Keratinocyte (primary cell): ENCODE measurements at regions not wholly inside any gene's neighbourhood (a gene's known extent, or its start where the extent isn't known, plus 50 kb on each side); places are given as distances from the start of the nearest gene placed in this dataset.
A peak's percentile ranks its signal among the peaks of the same experiment; 100 is the strongest.

Source experiments
- DNase-seq: peaks from one replicate; pipeline ENCODE4 v3.0.0-alpha.2; 2011; ENCODE audit warnings: low read depth, missing footprints, low spot score
- FAIRE-seq: peaks from 2 replicates; lab custom pipeline; 2011; peaks lifted over from hg19 to GRCh38; lab: Jason Lieb, UNC
- H2AFZ ChIP-seq: 2 replicates; pipeline ENCODE4 v1.6.0; 2012; ENCODE audit warnings: low read length, control low read depth, inconsistent platforms; ENCODE audit not compliant: control insufficient read depth
- H3K27ac ChIP-seq: 2 replicates; pipeline ENCODE4 v1.5.1; 2011; ENCODE audit warnings: low read length; ENCODE audit not compliant: control insufficient read depth, insufficient read depth
- H3K27me3 ChIP-seq: 3 replicates; pipeline ENCODE4 v1.6.0; 2011; ENCODE audit warnings: low read length; ENCODE audit not compliant: control insufficient read depth, insufficient read depth; ENCODE audit errors: extremely low read depth
- H3K36me3 ChIP-seq, 2 experiments: 2 replicates in 1 of 2; 3 replicates in 1 of 2; pipeline ENCODE4 v1.5.1; 2011; ENCODE audit warnings: low read length in 2 of 2, mild to moderate bottlenecking in 1 of 2; ENCODE audit not compliant: control insufficient read depth in 2 of 2, insufficient read depth in 2 of 2; ENCODE audit errors: extremely low read depth in 1 of 2
- H3K4me1 ChIP-seq: 3 replicates; pipeline ENCODE4 v1.5.1; 2011; ENCODE audit warnings: low read length; ENCODE audit not compliant: control insufficient read depth, insufficient read depth; ENCODE audit errors: extremely low read depth
- H3K4me2 ChIP-seq: 3 replicates; pipeline ENCODE4 v1.6.0; 2011; ENCODE audit warnings: low read depth, low read length; ENCODE audit not compliant: control insufficient read depth, insufficient read depth; ENCODE audit errors: extremely low read depth
- H3K4me3 ChIP-seq, 3 experiments: fragments of 200-600 bp in 1 of 3; sonication (generic) in 1 of 3; 2 replicates in 2 of 3; 3 replicates in 1 of 3; pipeline ENCODE4 v1.5.1; 2011 to 2016; ENCODE audit warnings: low read length in 3 of 3, mild to moderate bottlenecking in 3 of 3, control low read depth in 2 of 3, inconsistent platforms in 1 of 3, low read depth in 1 of 3, mixed read lengths in 1 of 3, mixed run types in 1 of 3, moderate library complexity in 1 of 3; ENCODE audit not compliant: control insufficient read depth in 2 of 3, insufficient read depth in 2 of 3; ENCODE audit errors: extremely low read depth in 1 of 3
- H3K79me2 ChIP-seq: 2 replicates; pipeline ENCODE4 v1.6.0; 2012; ENCODE audit warnings: low read length; ENCODE audit not compliant: control insufficient read depth, insufficient read depth
- H3K9ac ChIP-seq: 3 replicates; pipeline ENCODE4 v1.6.0; 2011; ENCODE audit warnings: low read length; ENCODE audit not compliant: control insufficient read depth, insufficient read depth; ENCODE audit errors: extremely low read depth
- H3K9me1 ChIP-seq: 3 replicates; pipeline ENCODE4 v1.6.0; 2011; ENCODE audit warnings: low read length; ENCODE audit not compliant: control insufficient read depth, insufficient read depth; ENCODE audit errors: extremely low read depth
- H3K9me3 ChIP-seq: 2 replicates; pipeline ENCODE4 v1.5.1; 2012; ENCODE audit warnings: low read depth, low read length; ENCODE audit not compliant: control insufficient read depth
- H4K20me1 ChIP-seq: 3 replicates; pipeline ENCODE4 v1.6.0; 2011; ENCODE audit warnings: low read length; ENCODE audit not compliant: control insufficient read depth, insufficient read depth; ENCODE audit errors: extremely low read depth
- EZH2 ChIP-seq: IDR thresholded peaks from one replicate; pipeline ENCODE4 v1.6.1; 2012; ENCODE audit warnings: inconsistent platforms, mild to moderate bottlenecking, low read length, moderate library complexity
- dilution Hi-C: fragments of 300-500 bp; cut with MboI; formaldehyde crosslinking; loops from one replicate; pipeline ENCODE4 v1.7.0; 2020; ENCODE audit warnings: low sequenced_read_pairs; ENCODE audit not compliant: extremely low pct_ligation_motif_present
- TF ChIP-seq, protein P1 (sequence below), 3 experiments: IDR thresholded peaks in 1 of 3; conservative IDR thresholded peaks in 1 of 3; optimal IDR thresholded peaks in 1 of 3; 2 replicates in 2 of 3; 3 replicates in 1 of 3; pipeline versions ENCODE3 to v1.5.1; 2011; ENCODE audit warnings: low read length in 3 of 3, mild to moderate bottlenecking in 3 of 3, moderate library complexity in 2 of 3, control low read depth in 1 of 3, inconsistent platforms in 1 of 3; ENCODE audit not compliant: insufficient read depth in 2 of 3; ENCODE audit errors: extremely low read depth in 1 of 3

- H3K9me3 ChIP-seq, result no peaks in the 10 kb centered on the region
- peaks cover 4% of the 10 kb centered on the region for H3K4me1 ChIP-seq
- no peaks in the 10 kb centered on the region for H3K79me2 ChIP-seq
- H3K27me3 ChIP-seq, result peaks cover 8% of the 10 kb centered on the region
- no peak overlapping the region for H3K9ac ChIP-seq
- dilution Hi-C loops, result no loop called here
- H4K20me1 ChIP-seq, result no peaks in the 10 kb centered on the region
- FAIRE-seq (no peak), DNase-seq (no peak)
- TF ChIP-seq, protein P1, sequence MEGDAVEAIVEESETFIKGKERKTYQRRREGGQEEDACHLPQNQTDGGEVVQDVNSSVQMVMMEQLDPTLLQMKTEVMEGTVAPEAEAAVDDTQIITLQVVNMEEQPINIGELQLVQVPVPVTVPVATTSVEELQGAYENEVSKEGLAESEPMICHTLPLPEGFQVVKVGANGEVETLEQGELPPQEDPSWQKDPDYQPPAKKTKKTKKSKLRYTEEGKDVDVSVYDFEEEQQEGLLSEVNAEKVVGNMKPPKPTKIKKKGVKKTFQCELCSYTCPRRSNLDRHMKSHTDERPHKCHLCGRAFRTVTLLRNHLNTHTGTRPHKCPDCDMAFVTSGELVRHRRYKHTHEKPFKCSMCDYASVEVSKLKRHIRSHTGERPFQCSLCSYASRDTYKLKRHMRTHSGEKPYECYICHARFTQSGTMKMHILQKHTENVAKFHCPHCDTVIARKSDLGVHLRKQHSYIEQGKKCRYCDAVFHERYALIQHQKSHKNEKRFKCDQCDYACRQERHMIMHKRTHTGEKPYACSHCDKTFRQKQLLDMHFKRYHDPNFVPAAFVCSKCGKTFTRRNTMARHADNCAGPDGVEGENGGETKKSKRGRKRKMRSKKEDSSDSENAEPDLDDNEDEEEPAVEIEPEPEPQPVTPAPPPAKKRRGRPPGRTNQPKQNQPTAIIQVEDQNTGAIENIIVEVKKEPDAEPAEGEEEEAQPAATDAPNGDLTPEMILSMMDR (optimal IDR thresholded peaks at IDR 0.05 in 1 of 3, IDR thresholded peaks at IDR 0.05 in 1 of 3, conservative IDR thresholded peaks at IDR 0.05 in 1 of 3; ENCODE audit: extremely low read depth in 1 of 3, insufficient read depth in 2 of 3, low read length in 3 of 3), result no peak
- no peak for TF ChIP-seq EZH2
- H3K4me3 ChIP-seq, result no peak overlapping the region
- H3K9me1 ChIP-seq, result no peaks in the 10 kb centered on the region
- no peak overlapping the region for H2AFZ ChIP-seq
- H3K27ac ChIP-seq, result no peak overlapping the region
- H3K36me3 ChIP-seq, result no peaks in the 10 kb centered on the region
- peak overlapping the region; percentile 23 for H3K4me2 ChIP-seq
Measured at GRCh38 chr11:112470355-112470754, 209.7 kb upstream of the PLET1 start.

GRCh38 chr11:112471731-112472130 is 211.1 kb upstream of the PLET1 start:
- dilution Hi-C loops, result no loop called here
- TF ChIP-seq, protein P1 (optimal IDR thresholded peaks at IDR 0.05 in 1 of 3, IDR thresholded peaks at IDR 0.05 in 1 of 3, conservative IDR thresholded peaks at IDR 0.05 in 1 of 3; ENCODE audit: extremely low read depth in 1 of 3, insufficient read depth in 2 of 3, low read length in 3 of 3), result no peak
- TF ChIP-seq EZH2, result no peak

More at GRCh38 chr11:112471731-112472130, 211.1 kb upstream of the PLET1 start:
- no peak overlapping the region for H3K27ac ChIP-seq
- H4K20me1 ChIP-seq, result no peaks in the 10 kb centered on the region
- FAIRE-seq, result no peak
- no peak overlapping the region for H3K9ac ChIP-seq
- H3K9me1 ChIP-seq, result no peaks in the 10 kb centered on the region
- no peaks in the 10 kb centered on the region for H3K36me3 ChIP-seq
- H3K4me3 ChIP-seq, result no peak overlapping the region
- no peak overlapping the region for H3K4me2 ChIP-seq
- peaks cover 4% of the 10 kb centered on the region for H3K4me1 ChIP-seq
- no peaks in the 10 kb centered on the region for H3K79me2 ChIP-seq
- H3K27me3 ChIP-seq, result peaks cover 4% of the 10 kb centered on the region
- H3K9me3 ChIP-seq, result no peaks in the 10 kb centered on the region
- DNase-seq, result no peak
- H2AFZ ChIP-seq, result no peak overlapping the region
